Neuron (in vitro differentiated cells): ENCODE measurements at regions not wholly inside any gene's neighbourhood (a gene's known extent, or its start where the extent isn't known, plus 50 kb on each side); places are given as distances from the start of the nearest gene placed in this dataset.

Source experiments
- H2AFZ ChIP-seq: one replicate; pipeline ENCODE4 v1.6.1; 2013; ENCODE audit warnings: low read depth, mild to moderate bottlenecking, inconsistent platforms, low read length, moderate library complexity
- H3K27me3 ChIP-seq: one replicate; pipeline ENCODE4 v1.6.1; 2013; ENCODE audit warnings: low read length; ENCODE audit not compliant: insufficient read depth
- H3K36me3 ChIP-seq: one replicate; pipeline ENCODE4 v1.6.1; 2013; ENCODE audit warnings: low read length; ENCODE audit not compliant: insufficient read depth
- H3K4me1 ChIP-seq: one replicate; pipeline ENCODE4 v1.6.1; 2013; ENCODE audit warnings: low read length; ENCODE audit not compliant: insufficient read depth
- H3K4me3 ChIP-seq: 2 replicates; pipeline ENCODE4 v1.5.1; 2013; ENCODE audit warnings: mild to moderate bottlenecking, low read length, moderate library complexity
- H3K9me3 ChIP-seq: one replicate; pipeline ENCODE4 v1.6.1; 2013; ENCODE audit warnings: low read length

DNA sequence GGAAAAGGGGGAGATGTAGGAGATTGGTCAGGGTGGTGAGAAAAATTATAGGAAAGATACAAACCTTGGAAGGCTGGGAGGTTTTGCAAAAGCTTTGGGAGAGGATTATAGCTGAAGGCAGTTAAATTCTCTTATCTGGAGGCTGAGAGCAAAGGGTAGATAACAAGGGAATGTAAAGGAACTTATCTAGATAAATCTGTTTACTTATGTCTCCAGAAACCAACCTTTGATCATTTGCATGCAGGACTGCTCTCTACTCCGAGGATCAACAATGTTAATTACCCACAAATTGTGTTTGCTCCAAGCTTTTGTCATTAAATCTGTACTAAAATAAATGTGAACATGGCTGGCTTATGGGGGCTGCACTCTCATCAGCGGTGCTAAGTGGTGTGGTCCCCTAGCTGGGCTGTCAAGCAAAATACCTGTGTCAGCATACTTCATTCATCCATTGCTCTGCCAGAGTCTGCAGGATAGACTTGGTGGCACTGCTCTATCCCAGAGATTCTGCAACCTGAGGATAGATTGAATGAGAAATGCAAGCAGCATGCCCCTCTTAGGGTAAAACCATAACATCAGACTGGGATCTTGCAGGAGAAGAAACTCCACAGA is 1599.2 kb upstream of the TENM4 start:
- Histone ChIP-seq H2AFZ (no peak overlapping the region), H3K27me3 (no peaks in the 10 kb centered on the region), H3K9me3 (peaks cover 6% of the 10 kb centered on the region), H3K36me3 (no peaks in the 10 kb centered on the region), H3K4me3 (no peak overlapping the region), H3K4me1 (no peaks in the 10 kb centered on the region)

DNA sequence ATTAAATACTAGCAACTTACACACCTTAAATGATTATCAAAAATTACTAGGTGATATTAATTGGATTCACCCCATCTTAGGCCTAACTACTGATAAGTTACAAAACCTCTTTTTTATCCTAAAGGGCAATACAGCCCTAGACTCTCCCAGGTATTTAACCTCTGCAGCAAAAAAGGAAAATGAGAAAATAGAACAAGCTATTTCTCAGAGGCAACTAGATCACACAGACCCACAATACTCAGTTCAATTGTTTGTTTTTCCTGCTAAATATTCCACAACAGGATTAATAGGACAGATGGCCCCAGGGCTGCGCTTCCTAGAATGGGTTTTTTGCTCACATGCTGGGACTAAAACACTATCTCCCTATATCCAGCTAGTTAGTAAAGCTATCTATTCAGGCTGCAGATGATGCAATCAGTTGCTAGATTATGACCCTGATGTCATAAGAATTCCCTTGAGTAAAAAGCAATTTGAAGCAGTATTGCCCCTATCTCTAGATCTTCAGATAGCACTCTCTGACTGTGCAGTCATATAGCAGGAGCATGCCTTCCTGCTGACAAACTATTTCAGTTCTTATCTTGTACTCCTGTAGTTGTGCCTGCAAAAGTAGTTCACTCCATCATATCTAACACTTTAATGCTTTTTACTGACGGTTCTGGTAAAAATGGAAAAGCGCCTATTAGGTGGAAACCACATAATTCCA is 1595.5 kb upstream of the TENM4 start:
- H3K4me3 ChIP-seq = no peak overlapping the region
- H3K27me3 ChIP-seq = no peaks in the 10 kb centered on the region
- H3K36me3 ChIP-seq = no peaks in the 10 kb centered on the region
- no peaks in the 10 kb centered on the region for H3K4me1 ChIP-seq
- H3K9me3 ChIP-seq = peaks cover 6% of the 10 kb centered on the region
- H2AFZ ChIP-seq = no peak overlapping the region

DNA sequence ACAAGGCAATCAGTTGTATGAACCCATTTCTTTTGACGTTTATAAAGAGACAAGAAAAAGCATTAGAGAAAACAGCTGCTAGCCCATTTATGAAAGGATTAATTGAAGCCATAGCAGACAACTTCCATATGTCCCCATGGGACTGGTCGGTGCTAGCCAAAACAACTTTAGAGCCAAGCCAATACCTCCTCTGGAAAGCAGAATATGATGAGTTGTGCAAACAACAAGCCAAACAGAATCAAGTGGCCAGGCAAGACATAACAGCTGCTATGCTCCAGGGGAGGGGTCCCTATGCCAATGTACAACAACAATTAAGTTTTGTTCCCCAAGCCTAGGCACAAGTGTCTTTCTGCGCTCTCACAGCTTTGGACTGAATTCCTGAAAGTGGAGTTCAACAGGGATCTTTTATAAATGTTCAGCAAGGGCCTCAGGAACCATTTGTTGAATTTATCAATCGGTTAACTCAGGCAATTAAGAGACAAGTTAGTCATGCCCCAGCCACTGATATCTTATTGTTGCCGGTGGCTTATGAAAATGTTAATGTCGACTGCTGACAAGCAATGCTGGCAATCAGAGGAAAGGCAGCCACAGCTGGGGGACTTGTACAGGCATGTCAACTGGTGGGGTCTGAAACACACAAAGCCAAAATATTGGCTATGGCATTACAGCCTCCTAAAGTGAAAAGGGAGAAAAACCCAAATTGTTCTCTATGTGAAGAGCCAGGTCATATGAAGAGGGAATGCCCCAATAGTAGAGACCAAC is 1593.1 kb upstream of the TENM4 start:
- H3K27me3 ChIP-seq = no peaks in the 10 kb centered on the region
- no peak overlapping the region for H2AFZ ChIP-seq
- no peak overlapping the region for H3K4me3 ChIP-seq
- no peaks in the 10 kb centered on the region for H3K36me3 ChIP-seq
- H3K9me3 ChIP-seq = peaks cover 6% of the 10 kb centered on the region
- no peaks in the 10 kb centered on the region for H3K4me1 ChIP-seq

DNA sequence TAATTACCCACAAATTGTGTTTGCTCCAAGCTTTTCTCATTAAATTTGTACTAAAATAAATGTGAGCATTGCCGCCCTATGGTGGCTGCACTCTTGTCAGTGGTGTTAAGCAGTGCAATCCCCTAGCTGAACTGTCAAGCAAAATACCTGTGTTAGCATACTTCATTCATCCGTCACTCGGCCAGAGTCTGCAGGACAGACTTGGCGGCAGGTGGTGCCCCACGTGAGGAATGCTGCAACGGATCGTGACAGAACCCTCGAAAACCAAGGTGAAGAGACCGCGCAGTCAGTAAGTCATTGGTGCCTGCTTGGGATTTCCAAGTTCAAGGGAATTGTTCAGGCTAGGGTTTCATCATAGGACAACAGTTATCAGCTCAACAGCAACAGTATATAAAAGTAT is 1592.1 kb upstream of the TENM4 start:
- Histone ChIP-seq H3K9me3 (peaks cover 5% of the 10 kb centered on the region), H3K4me1 (no peaks in the 10 kb centered on the region), H3K4me3 (no peak overlapping the region), H3K27me3 (no peaks in the 10 kb centered on the region), H3K36me3 (no peaks in the 10 kb centered on the region), H2AFZ (no peak overlapping the region)

DNA sequence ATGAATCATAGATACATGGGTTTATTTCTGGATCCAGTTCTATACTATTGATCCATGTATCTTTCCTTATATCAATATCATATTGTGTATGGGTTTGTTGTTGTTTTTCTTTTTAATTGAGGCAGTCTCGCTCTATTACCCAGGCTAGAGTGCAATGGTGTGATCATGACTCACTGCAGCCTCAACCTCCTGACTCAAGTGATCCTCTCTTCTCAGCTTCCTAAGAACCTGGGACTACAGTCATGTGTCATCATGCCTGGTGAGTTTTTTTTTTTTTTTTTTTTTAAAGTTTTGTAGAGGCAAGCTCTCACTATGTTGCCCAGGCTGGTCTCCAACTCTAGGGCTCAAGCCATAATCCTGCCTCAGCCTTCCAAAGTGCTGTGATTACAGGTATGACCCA is 1589.4 kb upstream of the TENM4 start:
- H3K4me3 ChIP-seq = no peak overlapping the region
- no peaks in the 10 kb centered on the region for H3K4me1 ChIP-seq

DNA sequence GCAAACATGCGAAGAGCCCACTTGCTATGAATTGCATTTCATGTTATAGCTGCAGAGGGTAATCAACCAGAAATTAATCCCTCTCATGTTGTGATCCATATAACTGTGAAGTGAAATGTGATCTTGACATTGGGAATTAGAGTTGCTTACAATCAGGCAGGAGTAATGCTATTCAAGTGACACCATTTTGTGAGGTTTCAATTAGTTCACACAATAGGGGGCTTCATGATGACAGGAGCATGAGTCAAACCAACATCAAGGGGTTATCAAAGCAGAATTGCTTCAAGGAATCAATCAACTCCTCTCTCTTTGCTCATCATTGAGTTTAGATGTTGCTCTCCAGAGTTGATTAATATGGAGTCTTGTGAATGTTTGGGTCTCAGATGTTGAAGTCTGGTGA is 1585.2 kb upstream of the TENM4 start:
- H3K9me3 ChIP-seq = no peaks in the 10 kb centered on the region
- H3K4me1 ChIP-seq = no peaks in the 10 kb centered on the region
- no peak overlapping the region for H3K4me3 ChIP-seq
- H3K36me3 ChIP-seq = no peaks in the 10 kb centered on the region
- H2AFZ ChIP-seq = no peak overlapping the region
- H3K27me3 ChIP-seq = no peaks in the 10 kb centered on the region

More for the DNA sequence above, 1589.4 kb upstream of the TENM4 start:
- H3K27me3 ChIP-seq = no peaks in the 10 kb centered on the region
- no peaks in the 10 kb centered on the region for H3K36me3 ChIP-seq
- H2AFZ ChIP-seq = no peak overlapping the region
- H3K9me3 ChIP-seq = no peaks in the 10 kb centered on the region

DNA sequence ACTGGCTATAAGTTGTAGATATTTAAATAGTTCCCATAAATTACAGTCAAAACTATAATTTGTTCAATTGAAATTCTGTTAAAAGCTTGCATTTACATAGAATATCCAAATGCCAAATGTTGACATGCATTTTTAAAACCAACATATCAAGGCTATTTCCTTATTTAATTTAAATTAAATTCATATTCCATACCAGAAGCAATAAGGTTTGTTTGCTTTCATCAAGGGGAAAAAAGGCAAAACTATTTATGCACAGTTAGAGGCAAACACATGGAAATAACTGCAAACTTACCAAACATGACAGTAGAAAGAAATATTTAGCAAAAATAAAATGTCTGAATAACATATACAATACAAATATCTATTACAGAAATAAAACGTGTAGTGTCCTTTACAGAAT is 1581.2 kb upstream of the TENM4 start:
- Histone ChIP-seq H3K9me3 (no peaks in the 10 kb centered on the region), H3K27me3 (no peaks in the 10 kb centered on the region), H3K4me3 (no peak overlapping the region), H3K36me3 (no peaks in the 10 kb centered on the region), H2AFZ (no peak overlapping the region), H3K4me1 (no peaks in the 10 kb centered on the region)

DNA sequence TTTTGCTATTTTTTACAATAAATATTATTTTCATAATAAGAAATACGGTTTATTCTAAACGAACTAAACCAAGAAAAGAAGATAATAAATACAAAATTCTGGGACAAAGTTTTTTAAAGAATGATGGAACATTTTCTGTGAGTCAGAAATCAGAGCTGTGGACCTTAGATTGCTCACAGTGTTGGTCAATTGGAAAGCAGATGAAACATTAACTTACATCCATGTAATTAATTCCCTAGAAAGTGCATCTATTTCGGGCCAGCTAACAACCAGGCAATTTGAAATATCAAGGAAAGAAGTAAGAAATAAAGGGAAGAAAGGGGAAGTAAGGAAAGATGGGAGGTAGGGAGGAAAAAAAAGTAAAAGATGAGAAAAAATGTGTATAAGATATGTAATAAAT is 1569.8 kb upstream of the TENM4 start:
- Histone ChIP-seq H3K4me3 (no peak overlapping the region), H3K9me3 (no peaks in the 10 kb centered on the region), H3K27me3 (no peaks in the 10 kb centered on the region), H2AFZ (no peak overlapping the region), H3K4me1 (peaks cover 5% of the 10 kb centered on the region), H3K36me3 (no peaks in the 10 kb centered on the region)

DNA sequence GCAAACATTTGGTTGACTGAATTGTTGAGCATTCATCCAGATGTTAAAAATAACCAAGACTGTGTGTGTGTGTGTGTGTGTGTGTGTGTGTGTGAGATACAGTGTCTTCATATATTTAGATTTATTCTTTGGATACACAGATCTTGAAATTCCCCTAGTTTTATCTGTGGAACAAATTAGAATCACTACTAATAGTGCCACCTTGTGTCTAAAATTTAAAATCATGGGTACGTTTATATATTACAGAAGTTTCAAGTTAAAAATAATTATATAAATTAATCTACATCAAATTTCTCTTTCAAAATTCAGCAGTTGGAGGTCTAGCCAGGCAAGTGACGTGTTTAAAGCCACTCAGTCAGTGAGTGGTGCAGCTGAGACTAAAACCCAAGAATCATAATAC is 1566.2 kb upstream of the TENM4 start:
- no peak overlapping the region for H3K4me3 ChIP-seq
- H3K4me1 ChIP-seq = peaks cover 5% of the 10 kb centered on the region
- H3K36me3 ChIP-seq = no peaks in the 10 kb centered on the region
- no peak overlapping the region for H2AFZ ChIP-seq
- H3K9me3 ChIP-seq = no peaks in the 10 kb centered on the region
- no peaks in the 10 kb centered on the region for H3K27me3 ChIP-seq

DNA sequence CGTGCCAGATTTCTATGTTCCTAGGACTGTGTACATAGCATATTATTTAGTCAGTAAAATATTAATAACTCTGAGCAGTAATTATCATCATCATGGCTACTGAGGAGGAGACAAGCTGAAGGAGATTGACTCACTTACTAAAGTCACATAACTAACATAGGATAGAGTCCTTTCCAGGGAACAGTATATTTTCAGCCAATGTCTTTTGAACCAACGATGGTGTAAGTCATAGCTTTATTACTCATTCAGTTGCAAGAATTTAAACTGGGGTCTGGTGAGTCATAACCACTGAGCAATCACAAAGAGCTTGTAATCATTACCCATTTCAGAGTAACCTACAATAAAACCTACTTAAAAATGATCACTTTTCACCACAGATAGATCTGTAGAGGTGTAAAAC is 1564.8 kb upstream of the TENM4 start:
- Histone ChIP-seq H3K4me1 (peaks cover 5% of the 10 kb centered on the region), H3K4me3 (no peak overlapping the region), H2AFZ (no peak overlapping the region)

DNA sequence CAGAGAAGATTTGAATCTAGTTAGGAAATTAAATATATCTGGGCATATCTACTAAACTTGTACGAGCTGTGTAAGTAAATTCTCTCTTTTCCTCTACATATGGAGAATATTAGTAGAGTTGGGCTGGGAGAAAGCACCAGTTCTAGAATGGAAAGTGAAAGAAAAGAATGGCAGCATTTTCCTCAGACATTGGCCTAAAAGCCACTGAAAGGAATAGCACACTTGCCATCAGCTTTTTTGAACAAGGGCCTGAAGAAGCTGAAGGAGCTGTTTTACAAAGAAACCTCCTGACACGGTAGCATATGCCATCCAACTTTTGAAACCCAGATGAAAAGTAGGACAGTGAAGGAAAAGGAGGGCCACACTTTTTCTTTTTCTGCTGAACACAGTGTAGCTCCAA is 1563.7 kb upstream of the TENM4 start:
- Histone ChIP-seq H3K9me3 (no peaks in the 10 kb centered on the region), H3K4me1 (peaks cover 5% of the 10 kb centered on the region), H3K4me3 (no peak overlapping the region), H3K36me3 (no peaks in the 10 kb centered on the region), H2AFZ (no peak overlapping the region), H3K27me3 (no peaks in the 10 kb centered on the region)

More for the DNA sequence above, 1564.8 kb upstream of the TENM4 start:
- no peaks in the 10 kb centered on the region for H3K36me3 ChIP-seq
- no peaks in the 10 kb centered on the region for H3K9me3 ChIP-seq
- H3K27me3 ChIP-seq = no peaks in the 10 kb centered on the region

DNA sequence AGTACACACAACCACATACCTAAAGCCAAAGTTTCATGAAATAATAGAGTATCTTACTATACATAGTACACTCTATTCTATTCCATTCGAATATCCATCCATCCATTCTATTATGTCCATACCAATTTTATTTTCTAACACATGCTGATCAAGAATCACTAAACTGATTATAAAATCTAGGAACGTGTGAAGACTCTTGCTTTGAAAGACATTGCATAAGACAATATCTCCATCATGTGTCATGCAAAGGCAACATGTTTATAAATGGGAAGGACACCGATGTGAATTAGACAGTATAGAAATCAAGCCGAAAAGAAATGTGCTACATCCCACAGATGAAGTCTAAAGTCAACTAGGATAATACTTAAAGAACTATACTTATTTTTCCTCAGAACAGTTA is 1561.5 kb upstream of the TENM4 start:
- H3K4me3 ChIP-seq = no peak overlapping the region
- H3K27me3 ChIP-seq = no peaks in the 10 kb centered on the region
- H3K4me1 ChIP-seq = peaks cover 7% of the 10 kb centered on the region
- H3K36me3 ChIP-seq = no peaks in the 10 kb centered on the region
- no peaks in the 10 kb centered on the region for H3K9me3 ChIP-seq
- H2AFZ ChIP-seq = no peak overlapping the region

DNA sequence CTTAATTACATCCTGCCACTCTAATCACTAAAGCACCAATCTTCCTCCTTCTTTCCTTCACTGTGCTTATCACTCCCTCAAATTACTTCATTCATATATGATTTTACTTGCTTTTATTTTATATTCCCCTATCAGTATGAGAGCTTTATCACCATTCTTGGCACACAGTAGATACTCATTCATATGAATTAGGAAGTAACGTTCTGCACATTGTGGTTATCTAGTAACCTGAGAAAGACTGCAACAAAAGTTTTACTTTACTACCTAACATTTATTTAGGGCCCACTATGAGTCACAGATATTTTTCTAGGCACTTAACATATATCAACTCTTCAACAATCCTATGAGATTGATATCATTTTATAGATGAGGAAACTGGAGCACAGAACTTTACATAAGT is 1559.9 kb upstream of the TENM4 start:
- H3K27me3 ChIP-seq = no peaks in the 10 kb centered on the region
- H3K36me3 ChIP-seq = no peaks in the 10 kb centered on the region
- no peak overlapping the region for H2AFZ ChIP-seq
- peaks cover 14% of the 10 kb centered on the region for H3K4me1 ChIP-seq
- no peaks in the 10 kb centered on the region for H3K9me3 ChIP-seq
- no peak overlapping the region for H3K4me3 ChIP-seq
